DND-41 (cell line): ENCODE measurements at regions not wholly inside any gene's neighbourhood (a gene's known extent, or its start where the extent isn't known, plus 50 kb on each side); places are given as distances from the start of the nearest gene placed in this dataset.

ENCODE experiments used
- ATAC-seq: fragments of 200-7000 bp; cut with Tn5 transposase; 3 replicates; pipeline ENCODE4 v1.9.1; 2021; ENCODE audit warnings: low read depth; ENCODE audit not compliant: insufficient read depth
- DNase-seq: peaks from one replicate; pipeline ENCODE4 v3.0.0-alpha.2; 2020
- H2AFZ ChIP-seq: 2 replicates; pipeline ENCODE4 v1.6.0; 2012; ENCODE audit warnings: low read depth, low read length
- H3K27ac ChIP-seq: 2 replicates; pipeline ENCODE4 v1.5.1; 2012; ENCODE audit warnings: low read length, inconsistent platforms
- H3K27me3 ChIP-seq: fragments of 200-600 bp; sonication (generic); 2 replicates; pipeline ENCODE4 v1.6.0; 2012; ENCODE audit warnings: low read length, mild to moderate bottlenecking, inconsistent platforms; ENCODE audit not compliant: insufficient read depth, poor library complexity
- H3K36me3 ChIP-seq: 2 replicates; pipeline ENCODE4 v1.5.1; 2012; ENCODE audit warnings: low read length, inconsistent platforms; ENCODE audit not compliant: insufficient read depth
- H3K4me1 ChIP-seq: 2 replicates; pipeline ENCODE4 v1.5.1; 2012; ENCODE audit warnings: mild to moderate bottlenecking, low read length; ENCODE audit not compliant: insufficient read depth
- H3K4me2 ChIP-seq: 2 replicates; pipeline ENCODE4 v1.6.0; 2012; ENCODE audit warnings: mild to moderate bottlenecking, moderate library complexity, low read length, inconsistent platforms; ENCODE audit not compliant: insufficient read depth
- H3K4me3 ChIP-seq, 2 experiments: fragments of 200-600 bp in 1 of 2; shearing (Covaris generic) in 1 of 2; 2 replicates each; pipeline ENCODE4 v1.5.1; 2012 to 2016; ENCODE audit warnings: inconsistent platforms in 2 of 2, low read length in 2 of 2, mild to moderate bottlenecking in 2 of 2, low read depth in 1 of 2, moderate library complexity in 1 of 2
- H3K79me2 ChIP-seq: 2 replicates; pipeline ENCODE4 v1.6.0; 2012; ENCODE audit warnings: low read length, inconsistent platforms; ENCODE audit not compliant: insufficient read depth
- H3K9ac ChIP-seq: 2 replicates; pipeline ENCODE4 v1.6.0; 2012; ENCODE audit warnings: low read depth, mild to moderate bottlenecking, inconsistent platforms, low read length, moderate library complexity
- H3K9me3 ChIP-seq: 2 replicates; pipeline ENCODE4 v1.5.1; 2012; ENCODE audit warnings: low read length, moderate library complexity, mild to moderate bottlenecking, inconsistent platforms; ENCODE audit not compliant: insufficient read depth, severe bottlenecking
- H4K20me1 ChIP-seq: 2 replicates; pipeline ENCODE4 v1.6.0; 2012; ENCODE audit warnings: low read length; ENCODE audit not compliant: insufficient read depth
- EZH2 ChIP-seq: IDR thresholded peaks from 3 replicates; pipeline ENCODE4 v1.6.1; 2012; ENCODE audit warnings: borderline replicate concordance, low read depth, mild to moderate bottlenecking, moderate library complexity, low read length, inconsistent platforms; ENCODE audit not compliant: severe bottlenecking
- TF ChIP-seq, protein P1 (sequence below): IDR thresholded peaks from 2 replicates; pipeline ENCODE4 v1.5.1; 2012; ENCODE audit warnings: borderline replicate concordance, low read length, moderate library complexity, mild to moderate bottlenecking; ENCODE audit not compliant: poor library complexity, severe bottlenecking; ENCODE audit errors: extremely low read depth

- Histone ChIP-seq H3K36me3 (no peaks in the 10 kb centered on the region), H3K27ac (no peak overlapping the region), H3K9me3 (no peaks in the 10 kb centered on the region), H3K4me2 (no peak overlapping the region), H3K9ac (no peak overlapping the region), H3K79me2 (no peaks in the 10 kb centered on the region), H3K4me3 (no peak overlapping the region), H3K4me1 (no peaks in the 10 kb centered on the region), H4K20me1 (no peaks in the 10 kb centered on the region), H3K27me3 (no peaks in the 10 kb centered on the region), H2AFZ (no peak overlapping the region)
- ATAC-seq (no peak), DNase-seq (no peak)
- no peak for TF ChIP-seq EZH2
- TF ChIP-seq, protein P1, sequence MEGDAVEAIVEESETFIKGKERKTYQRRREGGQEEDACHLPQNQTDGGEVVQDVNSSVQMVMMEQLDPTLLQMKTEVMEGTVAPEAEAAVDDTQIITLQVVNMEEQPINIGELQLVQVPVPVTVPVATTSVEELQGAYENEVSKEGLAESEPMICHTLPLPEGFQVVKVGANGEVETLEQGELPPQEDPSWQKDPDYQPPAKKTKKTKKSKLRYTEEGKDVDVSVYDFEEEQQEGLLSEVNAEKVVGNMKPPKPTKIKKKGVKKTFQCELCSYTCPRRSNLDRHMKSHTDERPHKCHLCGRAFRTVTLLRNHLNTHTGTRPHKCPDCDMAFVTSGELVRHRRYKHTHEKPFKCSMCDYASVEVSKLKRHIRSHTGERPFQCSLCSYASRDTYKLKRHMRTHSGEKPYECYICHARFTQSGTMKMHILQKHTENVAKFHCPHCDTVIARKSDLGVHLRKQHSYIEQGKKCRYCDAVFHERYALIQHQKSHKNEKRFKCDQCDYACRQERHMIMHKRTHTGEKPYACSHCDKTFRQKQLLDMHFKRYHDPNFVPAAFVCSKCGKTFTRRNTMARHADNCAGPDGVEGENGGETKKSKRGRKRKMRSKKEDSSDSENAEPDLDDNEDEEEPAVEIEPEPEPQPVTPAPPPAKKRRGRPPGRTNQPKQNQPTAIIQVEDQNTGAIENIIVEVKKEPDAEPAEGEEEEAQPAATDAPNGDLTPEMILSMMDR = no peak
Observed at GRCh38 chr16:80104401-80104800, 436.4 kb upstream of the DYNLRB2 start.

- ATAC-seq = no peak
Observed at GRCh38 chr16:80103463-80103862, 437.3 kb upstream of the DYNLRB2 start.

DNA sequence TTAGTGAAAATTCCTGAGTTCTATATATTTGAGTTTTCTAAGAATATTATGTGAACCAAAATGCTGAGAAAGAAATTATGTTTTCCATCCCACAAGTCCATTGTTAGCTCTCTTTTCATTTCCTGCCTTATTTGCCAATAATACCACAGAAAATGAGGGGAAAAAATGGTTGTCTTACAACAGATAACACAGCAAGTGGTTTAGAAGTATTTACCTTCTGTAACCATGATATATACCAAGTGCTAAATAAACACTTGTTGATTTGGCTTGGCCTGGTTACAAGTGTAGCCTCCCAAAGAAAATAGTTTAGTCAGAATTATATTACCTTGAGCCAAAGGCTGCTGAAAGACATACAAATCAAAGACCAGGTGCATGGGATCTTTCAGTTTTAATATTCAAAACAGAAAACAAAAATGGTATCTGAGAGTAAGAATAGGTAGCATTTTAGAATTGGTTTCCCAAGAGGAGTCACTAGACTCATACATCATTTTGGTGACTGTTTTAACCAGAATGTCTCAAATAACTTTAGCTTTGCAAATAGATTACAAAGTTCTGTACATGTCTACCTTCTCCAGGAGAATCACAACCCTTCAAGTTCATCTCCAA, 439.8 kb upstream of the DYNLRB2 start:
- Histone ChIP-seq H3K79me2 (no peaks in the 10 kb centered on the region), H3K36me3 (no peaks in the 10 kb centered on the region), H3K27me3 (no peaks in the 10 kb centered on the region), H4K20me1 (no peaks in the 10 kb centered on the region), H3K9me3 (no peaks in the 10 kb centered on the region), H3K27ac (no peak overlapping the region), H3K4me1 (no peaks in the 10 kb centered on the region), H3K4me2 (no peak overlapping the region), H3K4me3 (no peak overlapping the region), H3K9ac (no peak overlapping the region), H2AFZ (no peak overlapping the region)
- TF ChIP-seq EZH2 = no peak
- TF ChIP-seq, protein P1 = no peak
- no peak for DNase-seq
- ATAC-seq = no peak

More at GRCh38 chr16:80103463-80103862, 437.3 kb upstream of the DYNLRB2 start:
- H3K9me3 ChIP-seq = no peaks in the 10 kb centered on the region
- H3K36me3 ChIP-seq = no peaks in the 10 kb centered on the region
- no peaks in the 10 kb centered on the region for H3K79me2 ChIP-seq
- H3K4me2 ChIP-seq = no peak overlapping the region
- no peaks in the 10 kb centered on the region for H4K20me1 ChIP-seq
- H3K27ac ChIP-seq = no peak overlapping the region
- H3K4me1 ChIP-seq = no peaks in the 10 kb centered on the region
- H3K4me3 ChIP-seq = no peak overlapping the region
- TF ChIP-seq, protein P1 = no peak
- TF ChIP-seq EZH2 = no peak
- no peak for DNase-seq
- H3K9ac ChIP-seq = no peak overlapping the region
- no peak overlapping the region for H2AFZ ChIP-seq
- H3K27me3 ChIP-seq = no peaks in the 10 kb centered on the region
